Endothelial cell of umbilical vein (primary cell): ENCODE measurements at regions not wholly inside any gene's neighbourhood (a gene's known extent, or its start where the extent isn't known, plus 50 kb on each side); places are given as distances from the start of the nearest gene placed in this dataset.

ENCODE experiments used
- BruUV-seq: library from RNA; stranded (reverse); fragments of 400-500 nt; replicated peaks from 2 replicates; lab custom pipeline; 2021; lab: Mats Ljungman, UMichigan
- CTCF ChIA-PET: fragments of 300-600, 350-600 bp; sonication (Branson Sonifier 250); formaldehyde crosslinking; loops from one replicate; lab custom pipeline; 2021; ENCODE audit warnings: antibody characterized with exemption, inconsistent platforms; lab: Charles Lee
- POLR2A ChIA-PET: fragments of 300-600, 350-600 bp; sonication (Branson Sonifier 250); formaldehyde crosslinking; loops from one replicate; lab custom pipeline; 2021; ENCODE audit warnings: antibody characterized with exemption, inconsistent platforms; lab: Charles Lee
- DNase-seq: peaks from one replicate; pipeline ENCODE4 v3.0.0-alpha.2; 2011; ENCODE audit warnings: low read depth, low spot score
- FAIRE-seq: peaks from 2 replicates; lab custom pipeline; 2011; peaks lifted over from hg19 to GRCh38; lab: Jason Lieb, UNC
- H2AFZ ChIP-seq: 2 replicates; pipeline ENCODE4 v1.6.0; 2012; ENCODE audit warnings: low read depth, low read length, control low read depth, inconsistent platforms
- H3K27ac ChIP-seq: 2 replicates; pipeline ENCODE4 v1.5.1; 2011; ENCODE audit warnings: low read depth, mild to moderate bottlenecking, control low read depth, low read length, moderate library complexity; ENCODE audit not compliant: insufficient read depth
- H3K27me3 ChIP-seq, 2 experiments: 2 replicates each; pipeline versions ENCODE4 v1.6.0 to v1.6.1; 2011; ENCODE audit warnings: low read length in 2 of 2, mixed read lengths in 1 of 2; ENCODE audit not compliant: control insufficient read depth in 2 of 2, insufficient read depth in 2 of 2
- H3K36me3 ChIP-seq, 2 experiments: 2 replicates in 1 of 2; 3 replicates in 1 of 2; pipeline ENCODE4 v1.5.1; 2011; ENCODE audit warnings: low read length in 2 of 2, mild to moderate bottlenecking in 1 of 2, moderate library complexity in 1 of 2; ENCODE audit not compliant: control insufficient read depth in 2 of 2, insufficient read depth in 2 of 2; ENCODE audit errors: extremely low read depth in 1 of 2
- H3K4me1 ChIP-seq: 3 replicates; pipeline ENCODE4 v1.5.1; 2011; ENCODE audit warnings: mild to moderate bottlenecking, low read length; ENCODE audit not compliant: control insufficient read depth, insufficient read depth; ENCODE audit errors: extremely low read depth
- H3K4me2 ChIP-seq: 2 replicates; pipeline ENCODE4 v1.6.1; 2011; ENCODE audit warnings: low read length, control low read depth, mixed read lengths; ENCODE audit not compliant: insufficient read depth
- H3K4me3 ChIP-seq, 3 experiments: fragments of 200-600 bp in 1 of 3; sonication (generic), shearing (Covaris generic) in 1 of 3; replicated peaks in 1 of 3; 2 replicates each; pipeline ENCODE4 v1.5.1; 2011 to 2016; ENCODE audit warnings: control low read depth in 3 of 3, low read length in 3 of 3, mild to moderate bottlenecking in 2 of 3, inconsistent platforms in 1 of 3, low read depth in 1 of 3, moderate library complexity in 1 of 3; ENCODE audit not compliant: insufficient read depth in 1 of 3
- H3K79me2 ChIP-seq: 2 replicates; pipeline ENCODE4 v1.6.0; 2012; ENCODE audit warnings: low read length, inconsistent platforms; ENCODE audit not compliant: control insufficient read depth, insufficient read depth
- H3K9ac ChIP-seq: replicated peaks from 2 replicates; pipeline ENCODE3; 2011; ENCODE audit warnings: low read length, control low read depth; ENCODE audit not compliant: insufficient read depth; ENCODE audit errors: extremely low read depth
- H3K9me1 ChIP-seq: replicated peaks from 3 replicates; pipeline ENCODE4 v1.6.0; 2011; ENCODE audit warnings: mild to moderate bottlenecking, low read length; ENCODE audit not compliant: control insufficient read depth, insufficient read depth; ENCODE audit errors: extremely low read depth
- H3K9me3 ChIP-seq: replicated peaks from 2 replicates; pipeline ENCODE4 v1.5.1; 2012; ENCODE audit warnings: low read length, inconsistent platforms; ENCODE audit not compliant: control insufficient read depth, insufficient read depth
- H4K20me1 ChIP-seq: replicated peaks from 2 replicates; pipeline ENCODE3; 2011; ENCODE audit warnings: mild to moderate bottlenecking, low read length; ENCODE audit not compliant: control insufficient read depth, insufficient read depth; ENCODE audit errors: extremely low read depth
- EZH2 ChIP-seq: IDR thresholded peaks from 2 replicates; pipeline ENCODE4 v1.6.1; 2012; ENCODE audit warnings: borderline replicate concordance, low read depth, mild to moderate bottlenecking, moderate library complexity, low read length, inconsistent platforms; ENCODE audit not compliant: severe bottlenecking
- FOS ChIP-seq: IDR thresholded peaks from 2 replicates; pipeline ENCODE4 v1.6.1; 2011; ENCODE audit warnings: mild to moderate bottlenecking, low read length, moderate library complexity, borderline replicate concordance; ENCODE audit not compliant: insufficient read depth
- GATA2 ChIP-seq: IDR thresholded peaks from 2 replicates; pipeline ENCODE4 v1.7.0; 2011; ENCODE audit warnings: low read depth, mild to moderate bottlenecking, moderate library complexity, mixed read lengths, low read length; ENCODE audit not compliant: insufficient read length, insufficient read depth
- JUN ChIP-seq: IDR thresholded peaks from 2 replicates; pipeline ENCODE4 v1.6.1; 2011; ENCODE audit warnings: borderline replicate concordance, low read depth; ENCODE audit not compliant: insufficient read length, insufficient read depth
- MYC ChIP-seq: IDR thresholded peaks from one replicate; pipeline ENCODE4 v1.6.1; 2011; ENCODE audit warnings: mild to moderate bottlenecking, low read depth, low read length
- POLR2A ChIP-seq: IDR thresholded peaks from 2 replicates; pipeline ENCODE4 v1.6.1; 2012; ENCODE audit warnings: low read depth, mild to moderate bottlenecking, control low read depth, low read length
- POLR2AphosphoS5 ChIP-seq: IDR thresholded peaks from 2 replicates; pipeline ENCODE4 v1.6.1; 2012; ENCODE audit warnings: low read depth, mild to moderate bottlenecking, control low read depth, low read length, moderate library complexity; ENCODE audit not compliant: insufficient read depth
- dilution Hi-C: fragments of 300-500 bp; cut with MboI; formaldehyde crosslinking; loops from one replicate; pipeline ENCODE4 v1.15.0; 2019; ENCODE audit warnings: low sequenced_read_pairs; ENCODE audit not compliant: extremely low pct_ligation_motif_present
- intact Hi-C: fragments of 100-400 bp; cut with micrococcal nuclease; formaldehyde crosslinking; loops from one replicate; pipeline ENCODE4 v1.10.0; 2022
- TF ChIP-seq, protein P1 (sequence below), 2 donors: IDR thresholded peaks; 1 replicate in 1 of 2; 2 replicates in 1 of 2; pipeline ENCODE4 v1.5.1; 2011; ENCODE audit warnings: low read length in 2 of 2, mild to moderate bottlenecking in 2 of 2, moderate library complexity in 2 of 2, control low read depth in 1 of 2, inconsistent platforms in 1 of 2, low read depth in 1 of 2; ENCODE audit not compliant: insufficient read depth in 1 of 2; ENCODE audit errors: extremely low read depth in 1 of 2
- TF ChIP-seq, protein P2 (sequence below): IDR thresholded peaks from 2 replicates; pipeline ENCODE4 v1.6.1; 2011; ENCODE audit not compliant: insufficient read depth, insufficient read length

GRCh38 chrX:139078761-139079280 is 367.3 kb upstream of the FGF13 start:
- TF ChIP-seq MYC (no peak), EZH2 (no peak), POLR2A (no peak), GATA2 (no peak), FOS (no peak), POLR2AphosphoS5 (no peak), JUN (no peak)
- TF ChIP-seq, protein P1, sequence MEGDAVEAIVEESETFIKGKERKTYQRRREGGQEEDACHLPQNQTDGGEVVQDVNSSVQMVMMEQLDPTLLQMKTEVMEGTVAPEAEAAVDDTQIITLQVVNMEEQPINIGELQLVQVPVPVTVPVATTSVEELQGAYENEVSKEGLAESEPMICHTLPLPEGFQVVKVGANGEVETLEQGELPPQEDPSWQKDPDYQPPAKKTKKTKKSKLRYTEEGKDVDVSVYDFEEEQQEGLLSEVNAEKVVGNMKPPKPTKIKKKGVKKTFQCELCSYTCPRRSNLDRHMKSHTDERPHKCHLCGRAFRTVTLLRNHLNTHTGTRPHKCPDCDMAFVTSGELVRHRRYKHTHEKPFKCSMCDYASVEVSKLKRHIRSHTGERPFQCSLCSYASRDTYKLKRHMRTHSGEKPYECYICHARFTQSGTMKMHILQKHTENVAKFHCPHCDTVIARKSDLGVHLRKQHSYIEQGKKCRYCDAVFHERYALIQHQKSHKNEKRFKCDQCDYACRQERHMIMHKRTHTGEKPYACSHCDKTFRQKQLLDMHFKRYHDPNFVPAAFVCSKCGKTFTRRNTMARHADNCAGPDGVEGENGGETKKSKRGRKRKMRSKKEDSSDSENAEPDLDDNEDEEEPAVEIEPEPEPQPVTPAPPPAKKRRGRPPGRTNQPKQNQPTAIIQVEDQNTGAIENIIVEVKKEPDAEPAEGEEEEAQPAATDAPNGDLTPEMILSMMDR (IDR thresholded peaks at IDR 0.05; ENCODE audit: extremely low read depth in 1 of 2, insufficient read depth in 1 of 2, low read depth in 1 of 2, low read length in 2 of 2): no peak
- TF ChIP-seq, protein P2, sequence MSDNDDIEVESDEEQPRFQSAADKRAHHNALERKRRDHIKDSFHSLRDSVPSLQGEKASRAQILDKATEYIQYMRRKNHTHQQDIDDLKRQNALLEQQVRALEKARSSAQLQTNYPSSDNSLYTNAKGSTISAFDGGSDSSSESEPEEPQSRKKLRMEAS: no peak
- POLR2A ChIA-PET: no interaction called here

More at GRCh38 chrX:139078761-139079280, 367.3 kb upstream of the FGF13 start:
- DNase-seq (no peak), FAIRE-seq (no peak)
- Histone ChIP-seq H3K4me1 (no peaks in the 10 kb centered on the region), H3K4me2 (no peak overlapping the region), H3K27me3 (no peaks in the 10 kb centered on the region), H3K36me3 (no peaks in the 10 kb centered on the region), H3K79me2 (no peaks in the 10 kb centered on the region), H3K9me3 (no peaks in the 10 kb centered on the region), H3K27ac (no peak overlapping the region), H2AFZ (no peak overlapping the region), H3K9ac (no peak overlapping the region), H4K20me1 (no peaks in the 10 kb centered on the region), H3K9me1 (no peaks in the 10 kb centered on the region), H3K4me3 (no peak overlapping the region)
- dilution Hi-C loops (no loop called here), intact Hi-C loops (no loop called here)
- no TSS peak for BruUV-seq
- CTCF ChIA-PET: no interaction called here
